ENCODE measurements at regions not wholly inside any gene's neighbourhood (a gene's known extent, or its start where the extent isn't known, plus 50 kb on each side); places are given as distances from the start of the nearest gene placed in this dataset.

DNA sequence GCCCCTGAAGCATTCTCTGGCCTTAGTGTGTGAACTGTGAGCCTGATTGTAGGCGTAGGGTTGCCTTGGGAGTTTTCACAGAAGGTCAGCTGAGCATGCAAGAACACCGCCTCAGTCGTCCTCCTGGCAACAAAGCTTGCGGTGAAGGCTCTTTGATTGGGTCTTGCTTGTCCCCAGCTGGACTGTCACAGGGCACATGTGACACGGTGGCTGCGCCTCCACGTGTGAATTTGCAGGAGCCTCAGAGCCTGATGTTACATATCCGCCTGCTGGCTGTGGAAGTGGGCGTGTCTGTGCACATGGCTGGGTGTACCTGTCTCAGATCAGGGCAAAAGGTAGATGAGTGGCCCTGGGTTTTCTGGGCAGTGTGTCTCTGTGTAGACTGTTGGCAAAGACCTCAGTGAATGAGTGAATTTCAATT, 228.7 kb downstream of the HAUS1 start:
- Histone ChIP-seq H3K36me3 (no peaks in the 10 kb centered on the region), H3K9me3 (no peaks in the 10 kb centered on the region), H3K4me1 (peaks cover 0 to 24% (median 20%) of the 10 kb centered on the region in 4 donors), H3K27ac (no peak overlapping the region), H3K27me3 (peaks cover 0 to 40% of the 10 kb centered on the region in 2 donors), H3K4me3 (no peak overlapping the region)
- TF ChIP-seq CTCF (IDR thresholded peaks at IDR 0.05) = no peak
- intact Hi-C loops (cut with DNase I; ENCODE audit: low total_unique reads) = no loop called here
- DNase-seq = peak in 1 of 2 donors; percentile 47

- peak in 1 of 2 donors; percentile 40 for DNase-seq
- no peaks in the 10 kb centered on the region for H3K9me3 ChIP-seq
- no peak for TF ChIP-seq CTCF (IDR thresholded peaks at IDR 0.05)
- H3K27ac ChIP-seq = no peak overlapping the region
- H3K4me1 ChIP-seq = peaks cover 0 to 24% (median 20%) of the 10 kb centered on the region in 4 donors
- H3K4me3 ChIP-seq = peak overlapping the region; percentile 40 to 52
- intact Hi-C loops (cut with DNase I; ENCODE audit: low total_unique reads) = no loop called here
- H3K27me3 ChIP-seq = peaks cover 0 to 40% of the 10 kb centered on the region in 2 donors
- no peaks in the 10 kb centered on the region for H3K36me3 ChIP-seq
Measured at GRCh38 chr18:46333431-46334135, 229.4 kb downstream of the HAUS1 start.

- peaks cover 0 to 40% of the 10 kb centered on the region in 2 donors for H3K27me3 ChIP-seq
- TF ChIP-seq CTCF (IDR thresholded peaks at IDR 0.05) = no peak
- DNase-seq = peak in 1 of 2 donors; percentile 48
- no peaks in the 10 kb centered on the region for H3K36me3 ChIP-seq
- peaks cover 0 to 24% (median 20%) of the 10 kb centered on the region in 4 donors for H3K4me1 ChIP-seq
- H3K4me3 ChIP-seq = peak overlapping the region in 1 of 2 donors; percentile 52
- H3K9me3 ChIP-seq = no peaks in the 10 kb centered on the region
- no peak overlapping the region for H3K27ac ChIP-seq
- intact Hi-C loops (cut with DNase I; ENCODE audit: low total_unique reads) = no loop called here
Measured at GRCh38 chr18:46334868-46335281, 230.7 kb downstream of the HAUS1 start.

DNA sequence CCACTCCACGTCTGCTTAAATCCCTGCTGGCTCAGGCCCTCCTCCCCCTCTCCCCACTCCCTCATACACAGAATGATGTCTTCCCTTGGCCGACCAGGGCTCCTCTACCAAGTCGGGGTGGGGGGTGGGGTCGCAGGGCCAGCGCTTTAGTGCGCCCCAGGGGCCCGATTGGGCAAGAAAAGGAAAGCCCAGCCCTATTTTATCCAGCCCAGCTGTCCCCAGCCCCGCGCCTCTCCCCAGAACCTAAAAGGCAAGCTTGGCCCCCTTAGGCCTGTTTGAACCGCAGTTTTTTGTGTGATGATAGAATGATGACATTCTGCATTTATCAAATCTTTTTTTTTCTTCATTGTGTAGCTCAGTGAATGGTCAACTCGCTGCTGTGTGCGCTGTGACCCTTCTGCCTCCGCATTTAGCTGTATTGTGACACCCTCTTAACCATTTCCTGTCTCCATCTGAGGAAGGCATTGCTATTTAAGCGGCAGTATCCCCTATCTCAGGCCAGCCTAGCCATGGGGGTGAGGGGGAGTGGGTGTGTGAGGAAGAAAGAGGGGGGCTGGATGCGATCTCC, 231.4 kb downstream of the HAUS1 start:
- peak overlapping the region in 1 of 2 donors; percentile 52 for H3K4me3 ChIP-seq
- H3K27ac ChIP-seq = no peak overlapping the region
- DNase-seq = peak in 1 of 2 donors; percentile 38
- H3K4me1 ChIP-seq = peaks cover 0 to 24% (median 20%) of the 10 kb centered on the region in 4 donors
- peaks cover 0 to 44% of the 10 kb centered on the region in 2 donors for H3K27me3 ChIP-seq
- no peaks in the 10 kb centered on the region for H3K9me3 ChIP-seq
- no peaks in the 10 kb centered on the region for H3K36me3 ChIP-seq
- intact Hi-C loops (cut with DNase I; ENCODE audit: low total_unique reads) = no loop called here
- TF ChIP-seq CTCF (IDR thresholded peaks at IDR 0.05) = no peak

GRCh38 chr18:46336278-46337111, 232.3 kb downstream of the HAUS1 start:
- Histone ChIP-seq H3K4me1 (peaks cover 0 to 24% (median 20%) of the 10 kb centered on the region in 4 donors), H3K36me3 (no peaks in the 10 kb centered on the region), H3K27me3 (peaks cover 0 to 44% of the 10 kb centered on the region in 2 donors), H3K9me3 (no peaks in the 10 kb centered on the region), H3K4me3 (no peak overlapping the region), H3K27ac (no peak overlapping the region)
- DNase-seq = peak in 1 of 2 donors; percentile 24
- no peak for TF ChIP-seq CTCF (IDR thresholded peaks at IDR 0.05)
- intact Hi-C loops (cut with DNase I; ENCODE audit: low total_unique reads) = no loop called here
